ENCODE measurements at regions not wholly inside any gene's neighbourhood (a gene's known extent, or its start where the extent isn't known, plus 50 kb on each side); places are given as distances from the start of the nearest gene placed in this dataset.

- H3K79me2 ChIP-seq (ENCODE audit: control insufficient read depth, insufficient read depth, low read length): no peaks in the 10 kb centered on the region
- DNase-seq: no peak
- Mint-ChIP-seq H3K4me3 (no peak overlapping the region), H3K27me3 (no peaks in the 10 kb centered on the region), H3K4me1 (no peaks in the 10 kb centered on the region), H3K27ac (no peak overlapping the region), H3K9me3 (ENCODE audit: insufficient read depth) (no peaks in the 10 kb centered on the region)
- no peak overlapping the region for H2AFZ ChIP-seq (ENCODE audit: insufficient read depth, low read depth, low read length, poor library complexity, severe bottlenecking)
- ChIA-PET POLR2A (no interaction called here), CTCF (no interaction called here)
- no peaks in the 10 kb centered on the region for H3K36me3 ChIP-seq (replicated peaks in 1 of 2; ENCODE audit: control extremely low read depth in 1 of 2, control insufficient read depth in 1 of 2, extremely low read depth in 1 of 2, insufficient read depth in 2 of 2, low read length in 1 of 2)
- H3K27me3 ChIP-seq (replicated peaks in 1 of 4; ENCODE audit: control extremely low read depth in 1 of 4, control insufficient read depth in 3 of 4, insufficient read depth in 4 of 4, low read length in 3 of 4): no peaks in the 10 kb centered on the region
- no peaks in the 10 kb centered on the region for H3K9me3 ChIP-seq (ENCODE audit: control extremely low read depth in 1 of 3, control insufficient read depth in 2 of 3, insufficient read depth in 1 of 3, low read length in 2 of 3)
- H3K27ac ChIP-seq (ENCODE audit: low read length in 2 of 2): no peak overlapping the region
- WGBS (ENCODE audit: insufficient coverage): 80% methylated on average over 2 of the region's 13 CpGs
- no peak overlapping the region for H3K4me2 ChIP-seq (replicated peaks; ENCODE audit: low read depth, low read length, poor library complexity, severe bottlenecking)
- no peaks in the 10 kb centered on the region for H3K4me1 ChIP-seq (ENCODE audit: control insufficient read depth in 2 of 2, insufficient read depth in 2 of 2, low read length in 2 of 2)
- intact Hi-C loops (cut with micrococcal nuclease): no loop called here
- TF ChIP-seq, protein P1, sequence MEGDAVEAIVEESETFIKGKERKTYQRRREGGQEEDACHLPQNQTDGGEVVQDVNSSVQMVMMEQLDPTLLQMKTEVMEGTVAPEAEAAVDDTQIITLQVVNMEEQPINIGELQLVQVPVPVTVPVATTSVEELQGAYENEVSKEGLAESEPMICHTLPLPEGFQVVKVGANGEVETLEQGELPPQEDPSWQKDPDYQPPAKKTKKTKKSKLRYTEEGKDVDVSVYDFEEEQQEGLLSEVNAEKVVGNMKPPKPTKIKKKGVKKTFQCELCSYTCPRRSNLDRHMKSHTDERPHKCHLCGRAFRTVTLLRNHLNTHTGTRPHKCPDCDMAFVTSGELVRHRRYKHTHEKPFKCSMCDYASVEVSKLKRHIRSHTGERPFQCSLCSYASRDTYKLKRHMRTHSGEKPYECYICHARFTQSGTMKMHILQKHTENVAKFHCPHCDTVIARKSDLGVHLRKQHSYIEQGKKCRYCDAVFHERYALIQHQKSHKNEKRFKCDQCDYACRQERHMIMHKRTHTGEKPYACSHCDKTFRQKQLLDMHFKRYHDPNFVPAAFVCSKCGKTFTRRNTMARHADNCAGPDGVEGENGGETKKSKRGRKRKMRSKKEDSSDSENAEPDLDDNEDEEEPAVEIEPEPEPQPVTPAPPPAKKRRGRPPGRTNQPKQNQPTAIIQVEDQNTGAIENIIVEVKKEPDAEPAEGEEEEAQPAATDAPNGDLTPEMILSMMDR (IDR thresholded peaks at IDR 0.05): no peak
- TF ChIP-seq EZH2 (IDR thresholded peaks at IDR 0.05; ENCODE audit: borderline replicate concordance, insufficient read depth, low read depth, low read length, poor library complexity, severe bottlenecking): no peak
- H3K4me3 ChIP-seq (ENCODE audit: control extremely low read depth in 1 of 5, extremely low read depth in 1 of 5, insufficient read depth in 1 of 5, low read depth in 2 of 5, low read length in 4 of 5): no peak overlapping the region
- no peak for ATAC-seq (ENCODE audit: low read depth)
- no peaks in the 10 kb centered on the region for H4K20me1 ChIP-seq (ENCODE audit: control insufficient read depth, insufficient read depth, low read length, poor library complexity, severe bottlenecking)
- H3K9ac ChIP-seq (ENCODE audit: low read length): no peak overlapping the region
Measured at GRCh38 chrX:75582511-75582910, 59.7 kb upstream of the ZDHHC15 start.
